HFF-Myc (cell line): ENCODE measurements at regions not wholly inside any gene's neighbourhood (a gene's known extent, or its start where the extent isn't known, plus 50 kb on each side); places are given as distances from the start of the nearest gene placed in this dataset.

Source experiments
- DNase-seq: peaks from one replicate; pipeline ENCODE4 v3.0.0-alpha.2; 2011; ENCODE audit warnings: low read depth; ENCODE audit errors: extremely low read depth
- H3K4me3 ChIP-seq: replicated peaks from 2 replicates; pipeline ENCODE4 v1.5.1; 2011; ENCODE audit warnings: low read depth, mild to moderate bottlenecking, control low read depth, low read length
- CTCF ChIP-seq: IDR thresholded peaks from 2 replicates; pipeline ENCODE4 v1.5.1; 2012; ENCODE audit warnings: mild to moderate bottlenecking, low read depth, low read length, control low read depth; ENCODE audit errors: missing control alignments

- TF ChIP-seq CTCF: no peak
- no peak overlapping the region for H3K4me3 ChIP-seq
- DNase-seq: no peak
Measured at GRCh38 chr2:161090411-161090810, 69.8 kb upstream of the TANK start.

GRCh38 chr2:161095314-161095713, 64.9 kb upstream of the TANK start:
- TF ChIP-seq CTCF: no peak
- DNase-seq: no peak
- no peak overlapping the region for H3K4me3 ChIP-seq

GRCh38 chr2:161096336-161096735, 63.9 kb upstream of the TANK start:
- TF ChIP-seq CTCF: no peak
- DNase-seq: no peak
- H3K4me3 ChIP-seq: no peak overlapping the region

- TF ChIP-seq CTCF: no peak
- no peak for DNase-seq
- H3K4me3 ChIP-seq: no peak overlapping the region
Measured at GRCh38 chr2:161097157-161097556, 63.1 kb upstream of the TANK start.

- no peak for TF ChIP-seq CTCF
- H3K4me3 ChIP-seq: no peak overlapping the region
- no peak for DNase-seq
Measured at GRCh38 chr2:161100211-161100895, 59.9 kb upstream of the TANK start.

- no peak for TF ChIP-seq CTCF
- DNase-seq: no peak
- H3K4me3 ChIP-seq: no peak overlapping the region
Measured at GRCh38 chr2:161101406-161101805, 58.8 kb upstream of the TANK start.

GRCh38 chr2:161102770-161103450, 57.3 kb upstream of the TANK start:
- TF ChIP-seq CTCF: no peak
- no peak for DNase-seq
- H3K4me3 ChIP-seq: no peak overlapping the region
